K562 (cell line): ENCODE measurements at regions not wholly inside any gene's neighbourhood (a gene's known extent, or its start where the extent isn't known, plus 50 kb on each side); places are given as distances from the start of the nearest gene placed in this dataset.

Experiments
- ARNT ChIP-seq, 2 experiments: fragments of 450-650 bp; IDR thresholded peaks; 2 replicates each; pipeline ENCODE4 v1.6.1; 2016; ENCODE audit warnings: mild to moderate bottlenecking in 1 of 2
- BHLHE40 ChIP-seq: IDR thresholded peaks from 2 replicates; pipeline ENCODE4 v1.6.1; 2011; ENCODE audit warnings: low read length, improper control_type of control experiment
- DIDO1 ChIP-seq: fragments of 450-650 bp; IDR thresholded peaks from 2 replicates; pipeline ENCODE4 v1.6.1; 2016; ENCODE audit warnings: low read depth, missing biosample characterization, missing genetic modification characterization
- GABPB2 ChIP-seq: fragments of 250-450 bp; sonication (Bioruptor Pico); conservative IDR thresholded peaks from 2 replicates; pipeline ENCODE4 v1.5.1; 2021; ENCODE audit warnings: mild to moderate bottlenecking
- IRF2 ChIP-seq: sonication (generic); formaldehyde crosslinking; IDR thresholded peaks from 2 replicates; pipeline ENCODE4 v1.8.1; 2022; ENCODE audit warnings: mild to moderate bottlenecking, missing genetic modification reagents
- KLF10 ChIP-seq: fragments of 250-450 bp; sonication (Bioruptor Pico); IDR thresholded peaks from 2 replicates; pipeline ENCODE4 v1.6.1; 2021; ENCODE audit warnings: matching md5 sums
- LARP7 ChIP-seq: fragments of 450-650 bp; IDR thresholded peaks from 2 replicates; pipeline ENCODE4 v1.6.1; 2016
- LCOR ChIP-seq: sonication (generic); formaldehyde crosslinking; IDR thresholded peaks from 2 replicates; pipeline ENCODE4 v1.8.0; 2022; ENCODE audit warnings: mild to moderate bottlenecking, missing genetic modification reagents
- MCM7 ChIP-seq, 2 experiments: fragments of 450-650 bp; IDR thresholded peaks; 2 replicates each; pipeline ENCODE4 v1.6.1; 2016 to 2018
- MED1 ChIP-seq: sonication (generic); formaldehyde crosslinking; IDR thresholded peaks from 2 replicates; pipeline ENCODE4 v1.8.1; 2023; ENCODE audit warnings: missing genetic modification reagents, borderline replicate concordance
- MEF2D ChIP-seq: conservative IDR thresholded peaks from 2 replicates; pipeline ENCODE4 v1.6.1; 2016; ENCODE audit warnings: low read depth, missing genetic modification characterization, missing compliant biosample characterization
- NCOA1 ChIP-seq: fragments of 450-650 bp; IDR thresholded peaks from 2 replicates; pipeline ENCODE4 v1.6.1; 2016; ENCODE audit warnings: low read depth
- NCOR1 ChIP-seq: fragments of 450-650 bp; IDR thresholded peaks from 2 replicates; pipeline ENCODE4 v1.6.1; 2016; ENCODE audit warnings: mild to moderate bottlenecking, moderate library complexity
- NR3C1 ChIP-seq: sonication (generic); formaldehyde crosslinking; IDR thresholded peaks from 2 replicates; pipeline ENCODE4 v1.8.1; 2022; ENCODE audit warnings: missing genetic modification reagents
- PHF21A ChIP-seq: fragments of 450-650 bp; IDR thresholded peaks from 2 replicates; pipeline ENCODE4 v1.6.1; 2017; ENCODE audit warnings: low read depth, borderline replicate concordance
- SAP30 ChIP-seq: fragments of 200-600 bp; sonication (generic); IDR thresholded peaks from 2 replicates; pipeline ENCODE4 v1.6.1; 2012; ENCODE audit warnings: borderline replicate concordance, low read depth, mild to moderate bottlenecking, moderate library complexity, low read length, control low read depth, inconsistent platforms; ENCODE audit not compliant: insufficient read depth, poor library complexity, severe bottlenecking
- SIN3A ChIP-seq, 2 experiments: fragments of 150-350 bp in 1 of 2; IDR thresholded peaks; 2 replicates each; pipeline ENCODE4 v1.6.1; 2011 to 2016; ENCODE audit warnings: borderline replicate concordance in 2 of 2, low read depth in 2 of 2, low read length in 2 of 2, mild to moderate bottlenecking in 2 of 2, moderate library complexity in 2 of 2; ENCODE audit not compliant: control insufficient read depth in 1 of 2
- SIN3B ChIP-seq: fragments of 450-650 bp; IDR thresholded peaks from 2 replicates; pipeline ENCODE4 v1.6.1; 2017; ENCODE audit warnings: low read depth, mild to moderate bottlenecking, moderate library complexity
- SP2 ChIP-seq: IDR thresholded peaks from 2 replicates; pipeline ENCODE4 v1.6.1; 2011; ENCODE audit warnings: mild to moderate bottlenecking, low read depth, low read length, moderate library complexity; ENCODE audit not compliant: poor library complexity, severe bottlenecking; ENCODE audit errors: extremely low read depth
- SUPT5H ChIP-seq: fragments of 450-650 bp; IDR thresholded peaks from 2 replicates; pipeline ENCODE4 v1.6.1; 2016
- TCFL5 ChIP-seq: fragments of 250-450 bp; sonication (Bioruptor Pico); conservative IDR thresholded peaks from 2 replicates; pipeline ENCODE4 v1.6.1; 2021; ENCODE audit warnings: mild to moderate bottlenecking, moderate library complexity, matching md5 sums
- ZC3H8 ChIP-seq: fragments of 450-650 bp; IDR thresholded peaks from 2 replicates; pipeline ENCODE4 v1.6.1; 2017
- ZEB2 ChIP-seq: fragments of 450-650 bp; IDR thresholded peaks from 2 replicates; pipeline ENCODE4 v1.6.1; 2016
- ZNF780A ChIP-seq: fragments of 250-450 bp; sonication (Bioruptor Pico); IDR thresholded peaks from 2 replicates; pipeline ENCODE4 v1.5.0; 2021; ENCODE audit warnings: mild to moderate bottlenecking
- TF ChIP-seq, protein P1 (sequence below): fragments of 450-650 bp; formaldehyde crosslinking; IDR thresholded peaks from 2 replicates; pipeline ENCODE4 v1.4.0; 2020; ENCODE audit warnings: mild to moderate bottlenecking, moderate library complexity
- TF ChIP-seq, protein P2 (sequence below), 2 experiments: fragments of 450-650 bp; IDR thresholded peaks; 2 replicates each; pipeline ENCODE4 v1.6.1; 2018; ENCODE audit warnings: mild to moderate bottlenecking in 2 of 2, low read depth in 1 of 2; ENCODE audit not compliant: partially characterized antibody in 2 of 2

DNA sequence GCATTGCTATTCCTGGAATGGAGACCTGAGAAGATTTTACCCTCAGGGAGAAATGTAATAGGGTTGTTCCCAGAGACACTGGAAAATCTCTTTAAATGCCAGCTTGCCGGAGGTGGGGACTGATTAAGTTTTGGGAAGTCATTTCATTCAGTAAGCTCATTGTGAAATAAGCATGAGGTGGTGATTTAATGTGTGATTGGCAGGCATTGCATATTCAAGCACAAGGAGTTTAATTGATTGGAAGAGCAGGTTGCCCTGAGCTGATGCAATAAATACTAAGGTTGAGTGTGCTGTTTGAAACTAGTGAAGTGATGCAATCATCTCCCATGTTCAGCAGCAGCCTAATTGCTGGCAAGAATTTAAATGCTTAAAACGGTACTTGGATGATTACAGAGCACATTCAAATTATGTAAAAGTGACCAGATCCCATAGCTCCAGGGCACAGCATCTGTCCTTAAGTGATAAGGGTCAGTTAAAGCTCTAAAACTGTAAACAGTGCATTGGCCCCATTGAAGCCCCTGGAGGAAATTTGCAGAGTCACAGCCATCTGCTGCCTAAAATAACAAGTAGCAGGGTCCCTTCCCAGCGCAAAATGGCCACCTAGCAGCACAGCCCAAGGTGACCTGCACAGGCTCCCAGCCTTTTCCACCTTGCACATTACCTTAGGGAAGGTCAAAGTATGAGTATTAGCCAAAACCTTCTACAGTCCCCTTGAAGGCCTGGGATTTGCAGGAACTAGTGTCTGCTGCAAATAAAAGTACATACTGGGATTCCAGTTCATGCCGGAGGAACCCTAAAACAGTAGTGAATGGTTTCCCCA, 92.1 kb downstream of the CCDC71L start (continued):
- TF ChIP-seq SAP30 (no peak), NR3C1 (CRISPR knock-in tag) (no peak), IRF2 (CRISPR knock-in tag) (no peak), GABPB2 (CRISPR knock-in tag) (no peak), TCFL5 (CRISPR knock-in tag) (peak; percentile 64; the same call in 1 of the 2 replicates), ZEB2 (peak; percentile 89), LARP7 (no peak), NCOR1 (peak; percentile 98), SIN3B (peak; percentile 43; the same call in 1 of the 2 replicates), MCM7 (IDR thresholded peaks at IDR 0.05) (no peak), MEF2D (peak; percentile 86; the same call in 1 of the 2 replicates), SP2 (no peak), ZNF780A (CRISPR knock-in tag) (no peak), NCOA1 (peak; percentile 96), MED1 (CRISPR knock-in tag) (no peak), ARNT (IDR thresholded peaks at IDR 0.05) (peak; percentile 89 to 98), ZC3H8 (no peak), KLF10 (CRISPR knock-in tag) (no peak), SIN3A (IDR thresholded peaks at IDR 0.05; ENCODE audit: borderline replicate concordance in 2 of 2, control insufficient read depth in 1 of 2, low read depth in 2 of 2, low read length in 2 of 2) (no peak), BHLHE40 (peak; percentile 67), PHF21A (peak; percentile 5; the same call in 1 of the 2 replicates), DIDO1 (tag) (0 out of 2 replicates have a peak, but pooled peaks have one; percentile 13), SUPT5H (no peak), LCOR (CRISPR knock-in tag) (peak; percentile 100)
- TF ChIP-seq, protein P1, sequence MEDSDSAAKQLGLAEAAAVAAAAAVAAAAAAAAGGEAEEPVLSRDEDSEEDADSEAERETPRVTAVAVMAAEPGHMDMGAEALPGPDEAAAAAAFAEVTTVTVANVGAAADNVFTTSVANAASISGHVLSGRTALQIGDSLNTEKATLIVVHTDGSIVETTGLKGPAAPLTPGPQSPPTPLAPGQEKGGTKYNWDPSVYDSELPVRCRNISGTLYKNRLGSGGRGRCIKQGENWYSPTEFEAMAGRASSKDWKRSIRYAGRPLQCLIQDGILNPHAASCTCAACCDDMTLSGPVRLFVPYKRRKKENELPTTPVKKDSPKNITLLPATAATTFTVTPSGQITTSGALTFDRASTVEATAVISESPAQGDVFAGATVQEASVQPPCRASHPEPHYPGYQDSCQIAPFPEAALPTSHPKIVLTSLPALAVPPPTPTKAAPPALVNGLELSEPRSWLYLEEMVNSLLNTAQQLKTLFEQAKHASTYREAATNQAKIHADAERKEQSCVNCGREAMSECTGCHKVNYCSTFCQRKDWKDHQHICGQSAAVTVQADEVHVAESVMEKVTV (CRISPR knock-in tag), result peak; percentile 76; the same call in 1 of the 2 replicates
- TF ChIP-seq, protein P2, sequence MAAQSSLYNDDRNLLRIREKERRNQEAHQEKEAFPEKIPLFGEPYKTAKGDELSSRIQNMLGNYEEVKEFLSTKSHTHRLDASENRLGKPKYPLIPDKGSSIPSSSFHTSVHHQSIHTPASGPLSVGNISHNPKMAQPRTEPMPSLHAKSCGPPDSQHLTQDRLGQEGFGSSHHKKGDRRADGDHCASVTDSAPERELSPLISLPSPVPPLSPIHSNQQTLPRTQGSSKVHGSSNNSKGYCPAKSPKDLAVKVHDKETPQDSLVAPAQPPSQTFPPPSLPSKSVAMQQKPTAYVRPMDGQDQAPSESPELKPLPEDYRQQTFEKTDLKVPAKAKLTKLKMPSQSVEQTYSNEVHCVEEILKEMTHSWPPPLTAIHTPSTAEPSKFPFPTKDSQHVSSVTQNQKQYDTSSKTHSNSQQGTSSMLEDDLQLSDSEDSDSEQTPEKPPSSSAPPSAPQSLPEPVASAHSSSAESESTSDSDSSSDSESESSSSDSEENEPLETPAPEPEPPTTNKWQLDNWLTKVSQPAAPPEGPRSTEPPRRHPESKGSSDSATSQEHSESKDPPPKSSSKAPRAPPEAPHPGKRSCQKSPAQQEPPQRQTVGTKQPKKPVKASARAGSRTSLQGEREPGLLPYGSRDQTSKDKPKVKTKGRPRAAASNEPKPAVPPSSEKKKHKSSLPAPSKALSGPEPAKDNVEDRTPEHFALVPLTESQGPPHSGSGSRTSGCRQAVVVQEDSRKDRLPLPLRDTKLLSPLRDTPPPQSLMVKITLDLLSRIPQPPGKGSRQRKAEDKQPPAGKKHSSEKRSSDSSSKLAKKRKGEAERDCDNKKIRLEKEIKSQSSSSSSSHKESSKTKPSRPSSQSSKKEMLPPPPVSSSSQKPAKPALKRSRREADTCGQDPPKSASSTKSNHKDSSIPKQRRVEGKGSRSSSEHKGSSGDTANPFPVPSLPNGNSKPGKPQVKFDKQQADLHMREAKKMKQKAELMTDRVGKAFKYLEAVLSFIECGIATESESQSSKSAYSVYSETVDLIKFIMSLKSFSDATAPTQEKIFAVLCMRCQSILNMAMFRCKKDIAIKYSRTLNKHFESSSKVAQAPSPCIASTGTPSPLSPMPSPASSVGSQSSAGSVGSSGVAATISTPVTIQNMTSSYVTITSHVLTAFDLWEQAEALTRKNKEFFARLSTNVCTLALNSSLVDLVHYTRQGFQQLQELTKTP (IDR thresholded peaks at IDR 0.05; ENCODE audit: low read depth in 1 of 2, partially characterized antibody in 2 of 2), result peak; percentile 78 to 98
